Spleen (tissue), 11 donors: ENCODE measurements at regions not wholly inside any gene's neighbourhood (a gene's known extent, or its start where the extent isn't known, plus 50 kb on each side); places are given as distances from the start of the nearest gene placed in this dataset.

ENCODE experiments used
- DNase-seq: peaks from one replicate; pipeline ENCODE4 v3.0.0-alpha.2; 2020
- H3K27ac ChIP-seq, 8 donors: fragments of 200-600 bp; sonication (generic) in 7 of 8; 1 replicate in 4 of 8; 2 replicates in 4 of 8; pipeline versions ENCODE4 v1.5.0 to v1.8.0; 2016 to 2021; ENCODE audit warnings: inconsistent platforms in 4 of 8, mild to moderate bottlenecking in 4 of 8, moderate library complexity in 1 of 8
- H3K27me3 ChIP-seq, 7 donors: fragments of 200-600 bp; sonication (generic) in 6 of 7; replicated peaks in 1 of 7; 1 replicate in 4 of 7; 2 replicates in 3 of 7; pipeline versions ENCODE4 v1.5.0 to v1.8.0; 2016 to 2021; ENCODE audit warnings: inconsistent platforms in 3 of 7, mild to moderate bottlenecking in 1 of 7
- H3K36me3 ChIP-seq, 6 donors: fragments of 200-600 bp; sonication (generic) in 5 of 6; 1 replicate in 4 of 6; 2 replicates in 2 of 6; pipeline versions ENCODE4 v1.5.0 to v1.8.0; 2016 to 2021; ENCODE audit warnings: inconsistent platforms in 2 of 6
- H3K4me1 ChIP-seq, 6 donors: fragments of 200-600 bp; sonication (generic) in 5 of 6; 1 replicate in 3 of 6; 2 replicates in 3 of 6; pipeline versions ENCODE4 v1.5.0 to v1.8.0; 2016 to 2021; ENCODE audit warnings: inconsistent platforms in 3 of 6
- H3K4me3 ChIP-seq, 8 donors: fragments of 200-600 bp; sonication (generic) in 7 of 8; 1 replicate in 4 of 8; 2 replicates in 4 of 8; pipeline versions ENCODE4 v1.5.0 to v1.8.0; 2016 to 2021; ENCODE audit warnings: inconsistent platforms in 4 of 8, mild to moderate bottlenecking in 4 of 8, moderate library complexity in 2 of 8
- H3K9me3 ChIP-seq, 8 donors: fragments of 200-600 bp; sonication (generic) in 7 of 8; 1 replicate in 4 of 8; 2 replicates in 4 of 8; pipeline versions ENCODE4 v1.5.0 to v1.8.0; 2016 to 2021; ENCODE audit warnings: inconsistent platforms in 4 of 8
- CTCF ChIP-seq, 11 experiments: fragments of 200-600 bp in 7 of 11; fragments of 450-650 bp in 4 of 11; sonication (generic) in 4 of 11; IDR thresholded peaks in 8 of 11; conservative IDR thresholded peaks in 3 of 11; 1 replicate in 7 of 11; 2 replicates in 4 of 11; pipeline versions ENCODE4 v1.4.0 to v1.8.0; 2016 to 2021; ENCODE audit warnings: antibody characterized with exemption in 11 of 11, inconsistent platforms in 4 of 11, mild to moderate bottlenecking in 1 of 11
- POLR2A ChIP-seq, 3 donors: fragments of 450-650 bp; IDR thresholded peaks; one replicate each; pipeline ENCODE4 v1.5.1; 2017; ENCODE audit warnings: antibody characterized with exemption in 3 of 3, mild to moderate bottlenecking in 1 of 3
- POLR2AphosphoS5 ChIP-seq, 3 donors: sonication (generic); formaldehyde crosslinking; IDR thresholded peaks; one replicate each; pipeline ENCODE4 v1.5.1; 2017; ENCODE audit warnings: antibody characterized with exemption in 3 of 3
- WGBS, 5 donors: extraction: QIAGEN DNeasy Blood & Tissue Kit in 3 of 5; methylation state at CpG; one replicate each; pipeline versions ENCODE4 v1.1.5 to v1.1.7; 2013 to 2018; 5-methylcytosine and 5-hydroxymethylcytosine counted together
- intact Hi-C: fragments of 100-400 bp; cut with DNase I; formaldehyde crosslinking; loops from one replicate; pipeline ENCODE4 v1.15.0; 2023; ENCODE audit warnings: low total_unique reads
- donor health status: healthy with polysubstance abuse.
- donor health status: DM: no; HTN: no; CAD: no; lungs with moderate emphysema.
- donor health status: DM: no; HTN: no; CAD: no.
- donor health status: Bipolar disorder and iron deficiency.
- donor health status: healthy.
- donor health status: DM: no; HTN: no; CAD: no.
- donor health status: DM: yes; HTN: yes; CAD: no.

GRCh38 chr20:11717562-11717961 is 200.1 kb upstream of the BTBD3 start:
- Histone ChIP-seq H3K27me3 (no peaks in the 10 kb centered on the region), H3K36me3 (no peaks in the 10 kb centered on the region), H3K27ac (no peak overlapping the region), H3K4me3 (no peak overlapping the region), H3K9me3 (peaks cover 0 to 3% (median 0%) of the 10 kb centered on the region in 8 donors), H3K4me1 (no peaks in the 10 kb centered on the region)
- intact Hi-C loops, result no loop called here
- WGBS, 5 donors, result 69 to 90% (median 86%) methylated on average over 3 of the region's 3 CpGs
- TF ChIP-seq POLR2AphosphoS5 (IDR thresholded peaks at IDR 0.05), result no peak
- TF ChIP-seq CTCF (IDR thresholded peaks at IDR 0.05 in 8 of 11, conservative IDR thresholded peaks at IDR 0.05 in 3 of 11), result no peak
- no peak for TF ChIP-seq POLR2A (IDR thresholded peaks at IDR 0.05)
- no peak for DNase-seq

GRCh38 chr20:11718474-11719094 is 199.1 kb upstream of the BTBD3 start:
- intact Hi-C loops, result no loop called here
- no peaks in the 10 kb centered on the region for H3K36me3 ChIP-seq
- peaks cover 0 to 3% (median 0%) of the 10 kb centered on the region in 8 donors for H3K9me3 ChIP-seq
- H3K4me3 ChIP-seq, result no peak overlapping the region
- WGBS, 5 donors, result 79 to 93% (median 90%) methylated on average over 1 of the region's 1 CpG
- no peaks in the 10 kb centered on the region for H3K4me1 ChIP-seq
- no peak overlapping the region for H3K27ac ChIP-seq
- TF ChIP-seq POLR2AphosphoS5 (IDR thresholded peaks at IDR 0.05) (no peak), CTCF (IDR thresholded peaks at IDR 0.05 in 8 of 11, conservative IDR thresholded peaks at IDR 0.05 in 3 of 11) (no peak), POLR2A (IDR thresholded peaks at IDR 0.05) (no peak)
- no peaks in the 10 kb centered on the region for H3K27me3 ChIP-seq
- DNase-seq, result no peak

GRCh38 chr20:11719153-11719552 is 198.5 kb upstream of the BTBD3 start:
- DNase-seq, result no peak
- WGBS, 5 donors, result 63 to 81% (median 65%) methylated on average over 4 of the region's 4 CpGs
- Histone ChIP-seq H3K27ac (no peak overlapping the region), H3K4me3 (no peak overlapping the region), H3K36me3 (no peaks in the 10 kb centered on the region), H3K4me1 (no peaks in the 10 kb centered on the region), H3K27me3 (no peaks in the 10 kb centered on the region), H3K9me3 (peaks cover 0 to 3% (median 0%) of the 10 kb centered on the region in 8 donors)
- intact Hi-C loops, result no loop called here
- TF ChIP-seq POLR2A (IDR thresholded peaks at IDR 0.05) (no peak), CTCF (IDR thresholded peaks at IDR 0.05 in 8 of 11, conservative IDR thresholded peaks at IDR 0.05 in 3 of 11) (no peak), POLR2AphosphoS5 (IDR thresholded peaks at IDR 0.05) (no peak)

- DNase-seq, result no peak
- peaks cover 0 to 3% (median 0%) of the 10 kb centered on the region in 8 donors for H3K9me3 ChIP-seq
- no peaks in the 10 kb centered on the region for H3K36me3 ChIP-seq
- intact Hi-C loops, result no loop called here
- no peaks in the 10 kb centered on the region for H3K27me3 ChIP-seq
- TF ChIP-seq POLR2AphosphoS5 (IDR thresholded peaks at IDR 0.05) (no peak), CTCF (IDR thresholded peaks at IDR 0.05 in 8 of 11, conservative IDR thresholded peaks at IDR 0.05 in 3 of 11) (no peak), POLR2A (IDR thresholded peaks at IDR 0.05) (no peak)
- WGBS, 5 donors, result 84 to 92% (median 87%) methylated on average over 2 of the region's 2 CpGs
- H3K27ac ChIP-seq, result no peak overlapping the region
- no peaks in the 10 kb centered on the region for H3K4me1 ChIP-seq
- no peak overlapping the region for H3K4me3 ChIP-seq
Observed at GRCh38 chr20:11721411-11721810, 196.3 kb upstream of the BTBD3 start.
